Aorta (tissue), 5 donors: ENCODE measurements at regions not wholly inside any gene's neighbourhood (a gene's known extent, or its start where the extent isn't known, plus 50 kb on each side); places are given as distances from the start of the nearest gene placed in this dataset.

Experiments used
- ATAC-seq: fragments of 200-7000 bp; cut with Tn5 transposase; one replicate; pipeline ENCODE4 v1.9.1; 2022; ENCODE audit warnings: moderate library complexity; ENCODE audit not compliant: low FRiP score
- DNase-seq, 2 donors: peaks; one replicate each; pipeline ENCODE4 v3.0.0-alpha.2; 2020
- H3K27ac ChIP-seq, 2 donors: one replicate each; pipeline ENCODE4 v1.5.1; 2013; ENCODE audit warnings: low read length in 2 of 2, mild to moderate bottlenecking in 2 of 2, moderate library complexity in 2 of 2, control low read depth in 1 of 2, inconsistent platforms in 1 of 2, low read depth in 1 of 2
- H3K27me3 ChIP-seq, 2 donors: one replicate each; pipeline ENCODE4 v1.6.1; 2013; ENCODE audit warnings: control low read depth in 1 of 2, low read length in 1 of 2, mild to moderate bottlenecking in 1 of 2, moderate library complexity in 1 of 2; ENCODE audit not compliant: insufficient read depth in 2 of 2, control insufficient read depth in 1 of 2
- H3K36me3 ChIP-seq, 2 donors: one replicate each; pipeline ENCODE4 v1.6.1; 2013; ENCODE audit warnings: control low read depth in 1 of 2, low read length in 1 of 2, mild to moderate bottlenecking in 1 of 2; ENCODE audit not compliant: insufficient read depth in 2 of 2, control insufficient read depth in 1 of 2
- H3K4me1 ChIP-seq, 2 donors: one replicate each; pipeline ENCODE4 v1.6.1; 2013; ENCODE audit warnings: low read length in 2 of 2, control low read depth in 1 of 2, mild to moderate bottlenecking in 1 of 2, moderate library complexity in 1 of 2; ENCODE audit not compliant: insufficient read depth in 2 of 2, control insufficient read depth in 1 of 2
- H3K4me3 ChIP-seq, 2 donors: one replicate each; pipeline ENCODE4 v1.5.1; 2013; ENCODE audit warnings: low read length in 2 of 2, control low read depth in 1 of 2, mild to moderate bottlenecking in 1 of 2
- H3K9me3 ChIP-seq: one replicate; pipeline ENCODE4 v1.6.1; 2013; ENCODE audit warnings: mild to moderate bottlenecking, low read length; ENCODE audit not compliant: control insufficient read depth
- WGBS, 2 donors: extraction: QIAGEN DNeasy Blood & Tissue Kit; methylation state at CpG; one replicate each; pipeline ENCODE4 v1.1.7; 2013; 5-methylcytosine and 5-hydroxymethylcytosine counted together
- intact Hi-C, 2 donors: fragments of 100-400 bp; cut with DNase I; formaldehyde crosslinking; loops; one replicate each; pipeline versions ENCODE4 v1.14.2 to v1.15.0; 2022
- donor health status: healthy with polysubstance abuse.
- donor health status: Bipolar disorder and iron deficiency.
- donor health status: DM: no; HTN: no; CAD: no.
- donor health status: DM: no; HTN: no; CAD: no.
- donor health status: DM: yes; HTN: yes; CAD: no.

DNA sequence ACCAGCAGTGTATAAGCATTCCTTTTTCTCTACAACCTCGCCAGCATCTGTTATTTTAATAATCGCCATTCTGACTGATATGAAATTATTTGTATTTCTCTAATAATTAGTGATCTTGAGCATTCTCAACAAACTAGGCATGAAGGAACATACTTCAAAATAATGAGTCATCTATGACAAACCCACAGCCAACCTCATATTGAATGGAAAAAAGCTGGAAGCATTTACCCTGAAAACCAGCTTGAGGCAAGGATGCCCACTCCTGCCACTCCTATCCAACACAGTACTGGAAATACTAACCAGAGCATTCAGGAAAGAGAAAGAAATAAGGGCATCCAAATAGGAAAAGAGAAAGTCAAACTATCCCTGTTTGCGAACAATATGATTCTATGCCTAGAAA lies 390.6 kb upstream of the ID4 start:
- ATAC-seq, result no peak

DNA sequence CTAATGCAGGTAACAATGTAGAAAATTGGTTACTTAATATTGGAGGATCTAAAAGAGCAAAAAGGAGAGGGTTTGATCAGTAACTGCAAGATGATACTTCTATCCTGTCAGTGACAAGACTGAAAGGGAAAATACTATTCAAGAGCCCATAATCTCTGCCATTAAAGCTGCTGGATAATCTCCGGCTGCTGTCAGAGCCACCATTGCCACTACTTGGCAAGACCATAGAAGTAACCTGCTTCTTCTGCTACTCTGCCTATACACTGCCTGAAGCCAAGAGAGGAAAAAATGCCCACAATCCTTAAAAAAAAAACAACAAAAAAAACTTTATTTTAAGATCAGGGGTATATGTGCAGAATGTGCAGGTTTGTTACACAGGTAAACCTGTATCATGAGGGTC lies 386.5 kb upstream of the ID4 start:
- DNase-seq (no peak), ATAC-seq (no peak)
- Histone ChIP-seq H3K4me3 (no peak overlapping the region), H3K36me3 (no peaks in the 10 kb centered on the region), H3K27me3 (no peaks in the 10 kb centered on the region), H3K27ac (no peak overlapping the region), H3K9me3 (no peaks in the 10 kb centered on the region), H3K4me1 (peaks cover 0 to 2% of the 10 kb centered on the region in 2 donors)
- intact Hi-C loops, result no loop called here
- 100% methylated on average over 1 of the region's 1 CpG for WGBS, 2 donors

More for the DNA sequence above, 390.6 kb upstream of the ID4 start:
- no peaks in the 10 kb centered on the region for H3K9me3 ChIP-seq
- no peak for DNase-seq
- no peak overlapping the region for H3K4me3 ChIP-seq
- 80 to 96% methylated on average over 3 of the region's 3 CpGs for WGBS, 2 donors
- H3K36me3 ChIP-seq, result no peaks in the 10 kb centered on the region
- no peaks in the 10 kb centered on the region for H3K27me3 ChIP-seq
- peaks cover 0 to 2% of the 10 kb centered on the region in 2 donors for H3K4me1 ChIP-seq
- H3K27ac ChIP-seq, result no peak overlapping the region
- intact Hi-C loops, result no loop called here

DNA sequence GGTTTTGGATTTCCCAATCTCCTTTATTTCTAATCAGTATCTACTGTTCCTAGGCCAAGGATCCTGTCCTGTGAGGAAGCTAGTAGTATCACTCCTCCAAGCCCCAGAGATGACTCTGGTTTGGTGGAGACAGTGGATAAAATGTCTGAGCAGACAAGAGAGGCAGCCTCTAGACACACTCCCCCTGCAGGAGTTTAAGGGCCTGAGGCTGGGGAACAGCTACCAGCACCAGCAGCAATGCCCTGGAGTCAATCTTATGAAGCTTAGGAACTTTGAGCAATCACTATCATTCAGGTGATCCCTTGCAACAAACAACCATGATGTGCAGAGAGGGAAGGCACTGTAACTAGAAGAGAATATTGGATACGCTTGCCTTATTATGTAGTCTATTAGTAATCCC lies 384.7 kb upstream of the ID4 start:
- Histone ChIP-seq H3K4me3 (no peak overlapping the region), H3K27ac (no peak overlapping the region), H3K4me1 (peaks cover 0 to 2% of the 10 kb centered on the region in 2 donors), H3K27me3 (no peaks in the 10 kb centered on the region), H3K9me3 (no peaks in the 10 kb centered on the region), H3K36me3 (no peaks in the 10 kb centered on the region)
- 92 to 100% methylated on average over 1 of the region's 1 CpG for WGBS, 2 donors
- DNase-seq, result no peak
- intact Hi-C loops, result no loop called here
- ATAC-seq, result no peak

DNA sequence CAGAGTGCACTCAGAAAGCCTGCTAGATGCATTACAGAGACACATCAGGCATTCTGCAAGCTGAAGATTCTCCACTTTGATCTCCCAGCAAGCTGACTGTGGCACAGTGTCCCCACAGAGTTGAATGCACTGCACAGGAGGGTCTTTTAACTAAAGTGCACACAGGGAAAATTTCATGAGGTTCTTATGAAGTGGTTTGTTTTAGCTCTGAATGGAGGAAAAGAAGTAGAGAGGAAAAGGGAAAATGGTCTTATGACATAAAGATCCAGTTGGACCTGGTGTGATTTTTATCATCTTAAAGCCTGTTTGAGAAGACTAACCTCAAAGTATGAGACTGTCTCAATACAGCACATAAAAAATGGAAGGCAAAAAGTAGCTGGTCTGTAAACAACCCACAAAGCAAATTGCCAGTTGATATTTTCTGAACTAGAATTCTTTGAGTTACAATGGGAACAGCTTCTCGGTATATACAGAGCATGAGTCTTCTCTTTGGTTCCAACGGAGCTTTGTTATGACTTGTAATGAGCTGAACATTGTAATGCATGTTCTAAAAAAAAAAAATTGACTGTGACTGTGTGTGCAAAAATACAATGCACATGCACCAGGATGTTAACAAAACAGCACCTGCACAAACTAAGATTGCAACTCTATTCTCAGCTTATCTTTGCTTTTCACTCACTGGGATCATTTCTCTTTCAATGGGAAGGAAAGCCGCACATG lies 383.0 kb upstream of the ID4 start:
- WGBS, 2 donors, result 88 to 92% methylated on average over 3 of the region's 3 CpGs
- Histone ChIP-seq H3K27me3 (no peaks in the 10 kb centered on the region), H3K36me3 (no peaks in the 10 kb centered on the region), H3K4me3 (no peak overlapping the region), H3K9me3 (no peaks in the 10 kb centered on the region), H3K27ac (no peak overlapping the region), H3K4me1 (peaks cover 0 to 2% of the 10 kb centered on the region in 2 donors)
- DNase-seq, result no peak
- no peak for ATAC-seq
- intact Hi-C loops, result no loop called here

DNA sequence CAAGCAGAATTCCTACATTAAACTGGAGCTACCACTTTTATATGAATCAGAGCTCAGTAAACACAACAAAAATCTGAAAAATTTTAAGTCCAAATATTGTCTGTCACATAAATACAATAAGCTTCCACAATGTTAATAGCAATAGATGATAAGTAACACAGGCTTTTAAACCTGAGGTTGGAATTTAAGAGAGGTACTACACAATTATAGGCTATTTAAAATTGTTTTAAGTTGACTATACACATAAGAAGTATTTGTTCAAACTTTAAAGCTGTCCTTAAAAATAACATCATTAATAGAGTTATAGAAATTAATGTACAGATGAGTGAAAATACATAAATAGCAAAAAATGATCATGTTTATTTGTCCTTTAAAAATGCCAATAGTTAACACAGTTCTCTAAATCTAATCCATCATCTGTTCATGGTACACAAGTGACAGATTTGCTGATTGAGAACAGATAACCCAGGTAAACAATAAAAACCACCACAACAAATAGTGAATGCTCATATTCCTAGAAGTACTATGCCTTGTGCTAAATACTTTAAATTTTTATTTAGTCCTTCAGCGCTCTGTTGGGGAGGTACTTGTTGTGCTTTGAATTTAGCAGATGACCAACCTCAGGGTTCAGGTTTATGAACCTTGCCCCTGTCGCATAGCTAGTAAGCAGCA lies 382.3 kb upstream of the ID4 start:
- Histone ChIP-seq H3K9me3 (no peaks in the 10 kb centered on the region), H3K27me3 (no peaks in the 10 kb centered on the region), H3K27ac (no peak overlapping the region), H3K4me1 (no peaks in the 10 kb centered on the region), H3K4me3 (no peak overlapping the region), H3K36me3 (no peaks in the 10 kb centered on the region)
- WGBS, 2 donors, result 98 to 99% methylated on average over 2 of the region's 2 CpGs
- no peak for DNase-seq
- no peak for ATAC-seq
- intact Hi-C loops, result no loop called here

DNA sequence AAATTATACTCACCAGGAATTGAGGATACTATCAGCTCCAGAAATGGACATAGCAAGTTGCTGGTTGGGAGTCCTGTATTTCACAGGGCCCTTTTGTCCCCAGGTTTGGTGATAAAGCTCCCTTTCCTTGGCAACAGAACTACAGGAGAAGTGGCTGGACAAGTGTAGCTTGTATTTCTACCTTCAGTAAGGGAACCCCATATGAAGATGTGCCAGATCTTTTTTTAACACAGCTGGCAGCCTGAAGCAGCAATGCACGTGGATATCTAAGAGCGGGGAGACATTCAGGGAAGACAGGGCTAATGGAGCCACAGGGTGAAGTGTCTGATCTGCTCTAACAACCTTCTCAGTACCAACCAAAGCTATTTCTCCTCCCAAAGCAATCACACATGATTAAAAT lies 373.9 kb upstream of the ID4 start:
- H3K9me3 ChIP-seq, result no peaks in the 10 kb centered on the region

DNA sequence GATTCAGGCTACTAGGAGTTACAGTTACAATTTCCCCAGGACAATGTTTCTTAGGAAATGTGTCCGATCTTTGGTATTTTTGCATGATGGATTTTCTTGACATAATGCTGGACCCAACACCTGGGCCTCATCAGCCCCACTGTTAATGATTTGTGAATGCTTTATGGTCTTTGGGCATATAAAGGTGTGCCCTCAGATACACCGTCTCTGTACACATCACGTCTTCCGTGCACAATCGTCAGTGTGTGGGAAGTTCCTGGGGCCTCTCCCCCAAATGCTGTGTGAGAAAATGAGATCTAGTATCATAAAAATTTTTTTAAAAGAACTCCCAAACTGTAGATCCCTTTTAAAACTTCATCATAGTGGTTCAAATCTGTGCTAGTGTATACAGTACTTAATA lies 373.2 kb upstream of the ID4 start:
- no peak for DNase-seq
- intact Hi-C loops, result no loop called here
- Histone ChIP-seq H3K4me3 (no peak overlapping the region), H3K36me3 (no peaks in the 10 kb centered on the region), H3K9me3 (no peaks in the 10 kb centered on the region), H3K27me3 (no peaks in the 10 kb centered on the region), H3K4me1 (peaks cover 3 to 4% of the 10 kb centered on the region in 2 donors), H3K27ac (no peak overlapping the region)
- ATAC-seq, result no peak
- 93 to 97% methylated on average over 5 of the region's 5 CpGs for WGBS, 2 donors

More for the DNA sequence above, 373.9 kb upstream of the ID4 start:
- Histone ChIP-seq H3K27ac (no peak overlapping the region), H3K4me3 (no peak overlapping the region), H3K36me3 (no peaks in the 10 kb centered on the region), H3K4me1 (peaks cover 3 to 4% of the 10 kb centered on the region in 2 donors), H3K27me3 (no peaks in the 10 kb centered on the region)
- 54 to 61% methylated on average over 2 of the region's 2 CpGs for WGBS, 2 donors
- ATAC-seq, result no peak
- intact Hi-C loops, result no loop called here
- no peak for DNase-seq

DNA sequence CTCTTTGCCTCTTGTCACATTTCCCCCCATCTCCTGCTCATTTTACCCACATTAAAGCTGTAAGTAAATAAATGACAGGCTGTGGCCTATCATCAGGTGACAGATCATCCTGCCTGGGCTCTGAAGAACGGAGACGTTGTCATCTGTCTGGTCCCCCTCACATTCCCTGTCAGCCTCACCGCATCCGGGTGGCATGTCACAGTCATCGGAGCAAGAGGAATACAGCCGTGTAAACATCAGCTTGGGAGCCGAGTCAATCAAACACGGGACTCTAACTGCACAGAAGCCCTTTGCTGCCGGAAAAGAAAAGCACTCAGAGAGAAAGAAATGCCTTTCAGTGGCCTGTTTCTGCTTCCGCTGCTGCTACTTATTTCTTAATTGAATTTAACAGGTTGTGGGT lies 371.9 kb upstream of the ID4 start:
- no peak overlapping the region for H3K27ac ChIP-seq

DNA sequence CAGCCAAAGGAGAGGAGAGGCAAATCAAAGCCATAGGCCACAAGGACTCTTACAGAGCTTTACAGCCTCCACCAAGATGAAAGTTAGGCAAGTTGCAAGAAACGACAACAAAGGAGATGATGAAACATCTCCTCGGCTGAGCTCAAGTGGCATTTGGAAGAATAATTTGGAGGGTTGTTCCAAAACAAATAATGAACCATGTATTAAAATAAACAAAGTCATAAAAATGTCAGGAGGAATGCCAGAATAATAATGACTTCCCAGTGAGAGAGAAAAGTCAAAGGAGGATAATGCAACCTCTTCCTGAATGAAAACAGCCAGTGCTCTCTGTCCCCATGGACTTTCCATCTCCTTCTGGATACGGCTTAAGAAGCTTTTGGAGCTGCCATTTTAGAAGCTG lies 371.4 kb upstream of the ID4 start:
- Histone ChIP-seq H3K9me3 (no peaks in the 10 kb centered on the region), H3K4me1 (peaks cover 3 to 4% of the 10 kb centered on the region in 2 donors), H3K4me3 (no peak overlapping the region), H3K36me3 (no peaks in the 10 kb centered on the region), H3K27ac (no peak overlapping the region), H3K27me3 (no peaks in the 10 kb centered on the region)
- intact Hi-C loops, result no loop called here
- DNase-seq, result no peak
- WGBS, 2 donors, result 4% methylated on average over 3 of the region's 3 CpGs
- ATAC-seq, result peak; percentile 83

More for the DNA sequence above, 371.9 kb upstream of the ID4 start:
- H3K4me3 ChIP-seq, result no peak overlapping the region
- no peaks in the 10 kb centered on the region for H3K27me3 ChIP-seq
- no peak for ATAC-seq
- 71 to 76% methylated on average over 10 of the region's 10 CpGs for WGBS, 2 donors
- peaks cover 3 to 4% of the 10 kb centered on the region in 2 donors for H3K4me1 ChIP-seq
- H3K36me3 ChIP-seq, result no peaks in the 10 kb centered on the region
- no peaks in the 10 kb centered on the region for H3K9me3 ChIP-seq
- DNase-seq, result no peak
- intact Hi-C loops, result no loop called here
